GM21515 (cell line): ENCODE measurements at regions not wholly inside any gene's neighbourhood (a gene's known extent, or its start where the extent isn't known, plus 50 kb on each side); places are given as distances from the start of the nearest gene placed in this dataset.
"Not testable (repeated sequence)": the region's sequence is repeated elsewhere in the genome, so short reads cannot be mapped to it uniquely, and the experiment has no call there.

ENCODE experiments used
- ATAC-seq: cut with Tn5 transposase; IDR thresholded peaks from one replicate; pipeline ENCODE4 v1.9.1; 2021; ENCODE audit not compliant: unreplicated experiment

GRCh38 chr2:13968811-13969210, 663.7 kb upstream of the LRATD1 start:
- no peak for ATAC-seq

DNA sequence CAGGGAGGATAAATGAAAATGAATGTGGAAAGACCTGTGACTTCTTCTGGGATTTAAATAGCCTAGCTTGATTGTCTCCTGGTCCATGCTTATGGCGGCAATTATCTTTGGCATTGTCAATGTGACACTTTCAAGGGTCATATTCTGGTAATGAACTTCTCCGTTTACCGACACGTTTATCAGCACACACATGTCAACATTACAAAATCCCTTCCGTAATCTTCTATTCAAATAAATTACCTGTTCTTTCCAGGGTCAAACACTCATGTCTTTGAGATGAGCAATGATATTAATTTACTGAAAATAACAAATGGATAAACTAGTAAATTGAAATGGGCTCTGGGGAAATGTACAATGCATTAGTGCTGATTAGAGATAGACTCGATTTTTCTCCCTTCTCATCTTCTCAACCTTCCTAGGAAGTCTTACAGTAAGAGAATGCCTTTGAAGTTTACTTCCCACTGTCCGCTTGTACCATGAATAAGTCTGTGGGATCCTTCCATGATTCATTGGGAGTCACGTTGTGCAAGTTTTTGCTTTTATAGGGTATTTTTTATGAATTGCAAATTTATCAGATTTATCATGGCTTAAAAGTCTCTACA, 646.3 kb upstream of the LRATD1 start:
- ATAC-seq = no peak

GRCh38 chr2:13996527-13996926, 636.0 kb upstream of the LRATD1 start:
- ATAC-seq = no peak

DNA sequence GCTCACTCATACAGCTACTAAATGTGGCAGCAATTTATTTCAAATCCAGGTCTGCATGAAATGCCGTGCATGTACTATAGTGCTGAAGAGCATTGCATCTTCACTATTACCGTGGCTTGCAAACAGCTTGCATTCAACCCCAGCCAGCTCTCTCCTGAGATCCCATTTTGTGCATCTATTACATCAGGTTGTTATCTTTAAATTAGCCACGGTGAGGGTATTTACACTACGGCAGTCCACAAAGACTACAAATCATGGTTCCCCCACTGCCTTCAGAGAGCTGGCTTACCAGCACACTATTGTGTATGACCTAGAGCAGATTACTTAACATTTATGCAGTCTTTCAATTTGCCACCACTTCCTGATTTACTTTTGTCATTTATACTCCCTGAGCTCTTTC, 621.3 kb upstream of the LRATD1 start:
- no peak for ATAC-seq

DNA sequence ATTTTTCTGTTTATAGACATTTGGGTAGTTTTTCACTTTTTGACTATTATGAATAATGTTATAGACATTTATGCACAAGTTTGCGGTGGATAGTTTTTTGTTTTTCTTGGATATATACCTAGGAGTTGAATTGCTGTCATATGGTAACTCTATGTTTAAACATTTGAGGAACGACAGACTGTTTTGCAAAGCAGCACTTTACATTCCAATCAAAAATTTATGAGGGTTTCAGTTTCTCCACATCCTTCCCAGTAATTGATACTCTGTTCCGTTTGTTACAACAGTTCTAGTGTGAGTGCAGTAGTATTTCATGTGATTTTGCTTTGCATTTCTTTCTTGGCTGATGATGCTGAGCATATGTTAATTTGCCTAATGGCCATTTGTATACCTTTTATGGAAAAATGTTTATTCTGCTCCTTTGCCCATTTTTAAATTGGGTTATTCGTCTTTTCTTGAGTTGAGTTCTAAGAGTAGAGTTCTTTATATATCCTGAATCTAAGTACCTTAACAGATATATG, 617.3 kb upstream of the LRATD1 start:
- ATAC-seq = no peak

- ATAC-seq = no peak
These were observed 616.1 kb upstream of the LRATD1 start for GRCh38 chr2:14016289-14016955.

DNA sequence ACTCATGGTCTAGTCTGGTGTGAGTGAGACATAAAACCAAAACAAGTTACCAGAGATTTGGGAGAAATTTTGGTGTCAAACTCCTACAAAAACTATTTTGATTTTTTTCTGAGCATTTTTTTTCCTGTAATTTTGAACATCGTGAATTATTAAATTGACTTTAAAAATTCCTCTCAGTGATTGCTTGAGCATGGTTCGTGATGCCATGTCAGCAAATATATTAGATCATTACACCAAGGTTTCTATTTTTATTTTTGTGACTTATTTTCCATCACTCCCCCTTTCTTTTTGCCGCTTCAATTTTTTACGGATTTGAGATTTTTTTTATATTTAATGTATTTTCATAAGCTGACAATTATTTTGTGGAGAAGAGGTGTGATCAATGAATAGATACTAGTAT, 613.9 kb upstream of the LRATD1 start:
- no peak for ATAC-seq

DNA sequence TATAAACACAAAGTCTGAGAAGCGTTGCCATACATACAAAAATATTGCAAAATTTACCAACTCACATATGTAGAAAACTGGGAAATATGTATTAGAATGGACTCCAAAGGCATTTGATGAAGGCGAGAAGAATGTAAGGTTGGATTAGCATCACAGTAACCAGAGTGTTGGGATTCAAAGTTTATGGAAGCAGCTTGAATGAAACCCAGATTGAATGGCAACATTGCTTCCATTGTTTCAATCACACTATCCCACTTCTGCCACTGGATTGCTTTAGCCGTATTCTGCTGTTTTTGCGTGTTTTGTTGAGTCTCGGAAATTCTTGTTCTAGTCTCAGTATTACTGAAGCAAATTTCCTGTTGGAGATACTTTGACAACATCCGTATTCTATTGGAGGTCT, 609.0 kb upstream of the LRATD1 start:
- ATAC-seq = no peak

- no peak for ATAC-seq
These were observed 593.4 kb upstream of the LRATD1 start for GRCh38 chr2:14039134-14039533.

GRCh38 chr2:14047491-14047890, 585.0 kb upstream of the LRATD1 start:
- ATAC-seq = no peak

- no peak for ATAC-seq
These were observed 581.1 kb upstream of the LRATD1 start for GRCh38 chr2:14051401-14051800.

DNA sequence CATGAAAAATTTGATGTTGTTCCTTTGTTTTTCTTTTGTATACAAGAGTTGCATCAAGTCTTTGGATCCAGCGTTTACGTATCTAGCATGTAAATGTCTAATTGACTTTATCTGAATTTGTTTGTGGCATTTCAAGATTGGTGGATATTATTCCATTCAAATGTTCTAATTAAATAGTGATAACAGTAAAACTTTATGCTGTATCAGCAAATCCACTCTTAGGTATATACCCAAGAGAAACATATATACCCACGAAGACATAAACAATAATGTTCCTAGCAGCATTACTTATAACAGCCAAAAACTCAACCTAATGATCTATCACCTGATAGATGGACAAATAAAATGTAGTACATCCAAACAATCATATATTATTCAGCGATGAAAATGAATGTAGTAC, 579.4 kb upstream of the LRATD1 start:
- ATAC-seq = no peak

GRCh38 chr2:14064346-14064745, 568.2 kb upstream of the LRATD1 start:
- no peak for ATAC-seq

DNA sequence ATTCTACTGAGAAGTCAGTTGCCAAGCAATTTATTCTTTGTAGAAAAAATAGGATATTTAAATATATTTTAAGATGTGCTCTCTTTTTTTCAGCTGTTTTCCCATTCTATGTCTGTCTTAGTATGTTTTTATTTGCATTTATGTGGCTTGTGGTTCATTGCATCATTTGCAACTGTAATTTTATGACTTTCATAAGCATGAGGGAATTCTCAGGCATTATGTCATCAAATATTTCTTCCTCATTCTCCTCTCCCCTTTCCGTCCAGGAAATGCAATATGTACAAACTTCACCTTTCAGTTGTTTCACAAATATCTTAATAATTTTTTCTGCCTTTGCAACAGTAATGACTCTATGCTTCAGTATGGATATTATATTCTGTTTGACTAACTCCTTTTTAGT, 560.2 kb upstream of the LRATD1 start:
- ATAC-seq = no peak

GRCh38 chr2:14074691-14075090, 557.8 kb upstream of the LRATD1 start:
- no peak for ATAC-seq

GRCh38 chr2:14079576-14079975, 552.9 kb upstream of the LRATD1 start:
- no peak for ATAC-seq

DNA sequence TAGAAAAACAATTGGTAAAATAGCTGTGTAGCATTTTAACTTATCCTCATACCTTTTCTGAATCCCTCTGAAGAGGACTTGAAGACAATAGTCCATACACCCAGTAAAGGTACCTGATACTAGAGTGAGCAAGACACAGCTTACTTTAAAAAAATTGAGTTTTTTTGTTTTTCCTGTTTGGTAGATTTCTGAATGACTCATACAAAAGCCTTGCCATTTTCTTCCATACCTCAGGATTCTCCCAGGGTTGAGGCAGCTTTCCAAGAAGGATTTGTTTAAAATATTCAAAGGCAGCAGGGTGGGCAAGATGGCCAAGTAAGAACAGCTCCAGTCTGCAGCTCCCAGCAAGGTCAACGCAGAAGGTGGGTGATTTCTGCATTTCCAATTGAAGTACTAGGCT, 551.0 kb upstream of the LRATD1 start:
- no peak for ATAC-seq

- no peak for ATAC-seq
These were observed 549.9 kb upstream of the LRATD1 start for GRCh38 chr2:14082640-14083039.

GRCh38 chr2:14094592-14094991, 537.9 kb upstream of the LRATD1 start:
- no peak for ATAC-seq

- ATAC-seq = not testable (repeated sequence)
These were observed 533.4 kb upstream of the LRATD1 start for GRCh38 chr2:14099101-14099500.

DNA sequence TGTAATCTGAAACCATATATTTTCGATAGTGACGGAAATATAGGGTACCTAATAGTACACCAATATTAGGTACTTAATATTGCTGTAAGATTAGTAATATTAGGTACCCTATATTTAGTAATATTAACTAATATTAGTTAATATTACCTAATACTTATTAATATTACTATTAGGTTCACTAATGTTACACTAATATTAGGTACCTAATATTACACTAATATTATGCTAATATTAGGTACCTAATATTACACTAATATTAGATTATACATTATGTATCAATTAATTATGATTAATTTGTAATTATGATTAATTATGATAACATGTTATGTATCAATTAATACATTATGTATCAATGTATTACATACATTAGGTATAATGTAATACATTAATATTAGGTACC, 518.2 kb upstream of the LRATD1 start:
- ATAC-seq = no peak

DNA sequence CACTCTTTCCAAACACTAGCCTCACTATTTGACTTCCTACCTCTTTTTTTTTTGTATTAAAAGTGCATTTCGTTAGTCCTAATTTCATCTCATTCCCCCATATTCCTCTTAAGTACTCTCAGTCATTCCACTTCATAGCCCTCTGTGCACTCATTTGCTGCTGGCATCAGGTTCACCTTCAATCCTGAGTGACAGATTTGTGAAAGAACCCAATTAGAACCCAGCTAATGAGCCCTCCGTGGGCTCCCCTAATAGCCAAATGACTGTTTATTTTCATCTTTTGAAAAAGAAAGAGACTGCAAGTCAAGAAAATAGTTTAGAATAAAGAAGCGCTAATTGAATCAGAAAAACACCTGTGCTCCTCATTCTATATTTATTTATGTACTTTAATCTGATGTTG, 512.1 kb upstream of the LRATD1 start:
- ATAC-seq = no peak
